NCI-H128 (cell line): ENCODE measurements at regions not wholly inside any gene's neighbourhood (a gene's known extent, or its start where the extent isn't known, plus 50 kb on each side); places are given as distances from the start of the nearest gene placed in this dataset.
"Not testable (repeated sequence)": the region's sequence is repeated elsewhere in the genome, so short reads cannot be mapped to it uniquely, and the experiment has no call there.

Experiments
- DNase-seq: peaks from one replicate; lab custom pipeline; 2025; ENCODE audit not compliant: unreplicated experiment; lab: John Stamatoyannopoulos, UW

DNA sequence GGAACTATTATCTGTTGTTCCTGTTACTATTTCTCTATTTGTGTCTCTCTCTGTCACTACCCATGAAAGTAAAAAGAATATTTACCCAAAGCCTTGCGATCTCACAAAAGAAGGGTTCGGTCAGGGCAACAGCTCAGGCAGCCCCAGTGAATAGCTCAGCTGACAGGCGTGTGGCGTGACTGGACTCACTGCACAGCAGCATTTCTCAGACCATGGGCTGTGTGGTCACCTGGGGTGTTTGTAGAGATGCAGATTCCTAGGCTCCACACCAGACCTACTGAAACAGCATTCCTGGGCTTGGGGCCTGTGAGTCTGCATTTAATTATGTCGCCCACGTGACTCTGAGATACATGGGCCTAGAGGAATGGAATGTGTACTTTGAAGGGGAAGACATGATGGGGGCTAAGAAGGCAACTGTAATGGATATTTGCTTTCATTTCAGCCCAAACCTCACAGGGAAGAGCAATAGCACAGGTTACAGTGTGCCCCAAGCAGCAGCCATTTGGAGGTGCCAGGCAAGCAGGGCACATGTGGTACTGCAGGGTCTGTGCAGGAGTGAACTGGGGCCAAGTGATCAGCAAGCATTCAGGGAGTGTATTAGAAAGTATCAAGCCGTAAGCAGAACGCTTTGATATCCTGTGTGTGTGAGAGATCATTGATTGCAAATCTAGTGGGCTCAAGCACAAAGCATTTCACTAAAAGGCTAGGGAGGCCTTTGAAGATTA is 90.4 kb upstream of the RBMS1 start:
- DNase-seq = no peak

DNA sequence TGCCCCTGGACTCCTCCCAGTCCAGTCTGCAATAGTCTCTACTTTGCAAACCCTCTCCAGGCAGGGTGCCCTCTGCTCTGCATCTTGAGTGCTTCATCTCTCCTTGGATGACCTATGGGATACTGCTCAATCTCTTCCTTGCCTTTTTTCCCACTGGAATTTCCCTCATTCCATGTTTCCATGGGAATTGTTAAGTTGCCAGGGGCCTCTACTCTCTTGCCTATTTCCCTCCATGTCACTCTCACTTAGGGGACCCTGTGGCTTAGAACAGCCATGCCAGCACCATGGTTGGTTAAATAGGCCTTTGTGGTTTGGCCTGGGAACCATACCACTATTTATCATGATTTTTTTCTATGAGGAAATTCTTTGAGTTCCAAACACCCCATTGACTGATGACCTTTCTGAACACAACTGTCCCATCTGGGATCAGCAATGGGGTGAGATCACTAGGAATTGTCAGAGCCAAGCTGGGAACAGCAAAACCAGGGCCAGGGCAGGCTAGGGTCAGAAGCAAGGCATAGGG is 91.4 kb upstream of the RBMS1 start:
- DNase-seq = no peak

DNA sequence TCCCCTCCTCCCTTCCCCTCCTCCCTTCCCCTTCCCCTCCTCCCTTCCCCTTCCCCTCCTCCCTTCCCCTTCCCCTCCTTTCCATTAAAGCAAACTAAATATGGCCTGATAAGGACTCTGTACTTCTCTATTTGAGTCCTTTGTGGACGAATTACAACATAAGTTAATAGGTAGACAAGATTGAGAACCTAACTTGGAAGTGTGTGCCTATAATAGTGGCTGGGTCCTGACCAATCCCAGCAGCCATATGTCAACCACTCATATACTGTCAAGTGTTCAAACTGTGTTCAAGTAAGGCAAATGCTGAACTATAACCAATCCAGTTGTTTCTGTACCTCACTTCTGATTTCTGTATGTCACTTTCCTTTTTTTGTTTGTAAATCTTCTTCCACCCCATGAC is 97.1 kb upstream of the RBMS1 start:
- no peak for DNase-seq

DNA sequence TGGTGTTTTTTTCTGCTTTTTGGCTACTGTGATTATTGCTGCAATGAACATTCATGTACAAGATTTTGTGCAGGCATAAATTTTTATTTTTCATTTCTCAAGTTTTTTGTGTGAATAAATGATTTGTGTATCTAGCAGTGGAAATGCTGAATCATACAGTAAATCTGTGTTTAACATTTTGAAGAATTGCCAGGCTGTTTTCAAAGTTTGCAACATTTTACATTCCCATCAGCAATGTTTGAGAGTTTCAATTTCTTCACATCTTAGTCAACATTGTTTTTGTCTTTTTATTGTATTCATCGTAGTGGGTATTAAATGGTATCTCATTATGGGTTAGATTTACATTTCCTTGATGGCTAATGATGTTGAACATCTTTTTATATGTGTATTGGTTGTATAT is 98.8 kb upstream of the RBMS1 start:
- DNase-seq = no peak

DNA sequence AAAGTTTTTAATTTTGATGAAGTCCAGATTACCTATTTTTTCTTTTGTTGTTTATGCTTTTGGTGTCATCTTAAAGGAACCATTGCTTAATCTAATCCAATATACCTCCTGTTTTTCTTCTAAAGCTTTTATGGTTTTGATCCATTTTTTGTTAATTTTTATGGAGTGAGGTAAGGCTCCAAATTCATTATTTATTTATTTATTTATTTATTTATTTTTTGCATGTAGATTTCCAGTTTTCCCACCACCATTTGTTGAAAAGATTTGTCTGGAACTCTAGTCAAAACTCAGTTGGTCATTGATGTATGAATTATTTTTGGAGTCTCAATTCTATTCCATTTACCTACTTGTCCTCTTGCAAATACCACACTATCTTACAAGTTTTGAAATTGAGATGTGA is 99.4 kb upstream of the RBMS1 start:
- no peak for DNase-seq

GRCh38 chr2:160596441-160596840 is 102.8 kb upstream of the RBMS1 start:
- no peak for DNase-seq

DNA sequence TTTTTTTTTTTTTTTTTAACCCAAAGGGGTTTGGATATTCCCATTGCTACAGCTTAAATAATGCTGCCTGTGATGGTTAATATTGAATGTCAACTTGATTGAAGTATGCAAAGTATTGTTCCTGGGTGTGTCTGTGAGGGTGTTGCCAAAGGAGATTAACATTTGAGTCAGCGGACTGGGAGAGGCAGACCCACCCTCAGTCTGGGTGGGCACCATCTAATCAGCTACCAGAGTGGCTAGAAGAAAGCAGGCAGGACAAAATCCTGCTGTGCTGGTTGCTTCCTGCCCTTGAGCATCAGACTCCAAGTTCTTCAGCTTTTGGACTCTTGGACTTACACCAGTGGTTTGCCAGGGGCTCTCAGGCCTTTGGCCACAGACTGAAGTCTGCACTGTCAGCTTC is 106.8 kb upstream of the RBMS1 start:
- not testable (repeated sequence) for DNase-seq

DNA sequence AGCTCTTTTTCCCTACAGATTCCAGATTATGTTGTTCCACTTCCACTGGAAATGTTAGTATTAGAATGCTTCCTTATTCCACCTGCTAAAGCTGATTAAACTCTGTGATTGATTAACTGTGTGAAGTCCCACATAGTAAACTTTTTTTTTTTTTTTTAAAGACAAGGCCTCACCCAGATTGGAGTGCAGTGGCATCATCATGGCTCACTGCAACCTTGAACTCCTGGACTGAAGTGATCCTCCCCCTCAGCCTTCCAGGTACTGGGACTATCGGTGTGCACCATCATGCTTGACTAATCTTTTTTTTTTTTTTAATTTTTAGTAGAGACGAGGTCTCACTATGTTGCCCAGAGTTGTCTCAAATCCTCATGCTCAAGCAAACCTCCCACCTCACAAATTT is 108.5 kb upstream of the RBMS1 start:
- no peak for DNase-seq

DNA sequence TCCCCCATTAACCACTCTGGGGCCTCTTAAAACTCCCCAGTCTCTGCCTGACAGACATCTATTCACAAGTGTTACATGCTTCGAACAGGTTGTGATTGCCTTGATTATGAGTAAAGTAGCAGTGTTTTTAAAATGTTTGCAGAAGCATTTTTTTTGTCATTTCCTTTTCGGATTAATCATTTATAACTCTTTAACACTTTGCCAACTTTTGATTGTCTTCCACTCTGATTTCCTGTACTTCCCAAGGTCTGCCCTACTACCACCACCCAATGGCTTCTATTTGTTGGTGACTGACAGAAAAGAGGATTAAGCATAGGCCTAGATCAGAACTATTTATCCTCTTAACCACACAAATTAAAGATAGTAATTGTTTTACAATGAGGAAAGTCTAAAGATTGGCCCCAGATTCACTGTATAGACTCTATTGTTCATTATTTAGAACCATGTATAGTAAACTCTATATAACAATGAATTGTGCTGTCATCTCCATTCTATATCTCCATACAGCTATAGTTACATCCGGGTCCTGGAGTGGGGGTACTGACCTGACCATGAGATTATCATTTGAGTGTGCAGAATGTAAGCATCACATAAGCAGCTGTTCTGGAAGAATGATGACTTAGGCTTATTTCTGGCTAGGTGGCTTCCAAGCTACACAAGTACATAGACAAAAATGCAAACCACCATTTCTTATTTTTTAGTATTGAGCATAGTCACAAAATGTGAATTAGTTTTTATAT is 110.3 kb upstream of the RBMS1 start:
- no peak for DNase-seq

- DNase-seq = no peak
These were observed 112.7 kb upstream of the RBMS1 start for GRCh38 chr2:160606341-160606740.

GRCh38 chr2:160608599-160608998 is 115.0 kb upstream of the RBMS1 start:
- DNase-seq = no peak

GRCh38 chr2:160609346-160609745 is 115.7 kb upstream of the RBMS1 start:
- no peak for DNase-seq

DNA sequence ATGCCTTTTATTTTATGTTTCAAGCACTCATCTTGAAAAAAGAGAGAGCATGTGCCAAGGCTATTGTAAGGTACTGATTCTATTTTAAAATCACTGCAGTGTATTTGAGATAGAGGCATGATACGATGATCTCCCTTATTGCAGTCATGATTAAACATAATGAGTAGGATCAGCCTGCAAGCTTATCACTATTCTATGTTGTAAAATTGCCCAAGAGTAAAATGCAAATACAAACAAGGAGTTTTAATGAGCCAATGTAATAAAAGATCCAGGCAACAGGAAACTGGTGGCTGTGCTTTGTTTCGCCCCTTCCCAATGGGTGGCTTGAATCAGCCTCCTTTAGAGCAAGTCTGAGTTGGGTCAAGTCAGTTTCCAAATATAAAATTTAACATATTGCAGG is 116.4 kb upstream of the RBMS1 start:
- DNase-seq = no peak

DNA sequence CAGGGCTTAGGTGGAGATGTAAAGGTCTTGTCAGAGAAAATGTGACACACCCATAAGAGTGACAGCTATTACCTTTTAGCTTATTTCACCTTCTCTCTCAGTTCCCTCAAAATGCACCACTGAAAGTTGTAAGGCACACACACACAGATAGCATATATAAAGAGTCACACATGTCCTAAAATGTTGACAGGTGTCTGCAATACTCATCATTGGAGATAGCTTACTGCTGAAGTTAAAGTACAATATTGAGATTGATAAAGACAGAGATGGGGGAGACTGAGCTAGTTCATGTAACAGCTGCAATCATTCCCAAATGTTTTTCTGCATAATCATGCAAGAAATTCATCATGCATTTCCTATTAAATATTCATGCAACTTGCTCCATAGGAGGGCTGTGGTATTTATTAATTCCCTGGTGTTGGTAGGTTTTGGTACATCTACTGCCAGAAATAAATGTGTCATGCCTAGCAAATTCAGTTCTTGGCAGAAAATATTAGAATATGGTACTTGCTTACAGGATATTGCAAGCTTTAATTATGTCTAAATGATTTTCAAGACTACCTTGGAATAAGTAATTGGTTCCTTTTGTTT is 118.8 kb upstream of the RBMS1 start:
- DNase-seq = no peak

DNA sequence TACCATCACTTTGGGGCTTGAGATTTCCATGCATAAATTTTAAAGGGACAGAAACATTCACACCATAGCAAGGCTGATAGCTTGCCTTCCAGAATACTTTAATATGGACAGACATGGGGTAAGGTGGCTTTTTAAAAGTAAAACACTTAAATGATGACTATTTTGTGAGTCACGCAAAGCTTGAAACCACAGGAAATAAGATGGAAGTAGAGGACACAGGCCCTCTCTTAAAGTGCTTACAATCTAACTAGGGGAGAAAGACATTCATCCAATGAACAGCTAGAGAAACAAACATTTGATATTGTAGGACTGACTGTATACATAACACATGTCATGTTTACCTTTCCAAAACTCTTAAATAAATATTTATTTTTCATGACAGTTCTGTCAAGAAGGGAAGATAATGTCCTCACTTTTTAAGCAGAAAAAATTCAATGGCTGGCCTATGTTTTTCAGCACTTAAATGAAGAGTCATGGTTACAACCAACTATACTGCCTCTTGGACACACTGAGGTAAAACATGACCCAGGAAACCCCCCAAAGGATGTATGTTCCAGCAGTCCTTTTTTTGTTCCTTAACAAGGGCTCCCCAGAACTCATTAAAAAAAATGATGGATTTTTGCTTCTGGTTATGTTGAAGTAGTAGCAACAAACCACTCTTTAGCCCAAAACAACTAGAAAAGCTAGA is 120.0 kb upstream of the RBMS1 start:
- DNase-seq = no peak

DNA sequence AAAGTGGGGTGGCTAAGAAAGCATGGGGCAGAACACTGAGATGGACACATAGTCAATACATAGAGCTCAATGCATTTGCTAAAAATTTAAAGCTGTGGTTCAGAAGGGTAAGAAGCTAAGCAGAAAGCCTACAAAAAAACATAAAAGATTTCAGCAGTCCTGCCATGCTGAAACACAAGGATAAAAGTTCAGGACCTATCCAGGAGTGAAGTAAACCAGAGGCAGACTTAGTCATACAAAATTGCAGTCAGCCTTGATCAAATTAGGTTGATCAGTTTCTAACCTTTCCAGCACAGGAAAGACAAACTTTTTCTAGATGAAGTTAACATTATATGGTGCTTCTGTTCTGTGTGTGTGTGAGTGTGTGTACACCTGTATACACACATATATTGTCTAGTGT is 120.8 kb upstream of the RBMS1 start:
- DNase-seq = no peak

- no peak for DNase-seq
These were observed 122.1 kb upstream of the RBMS1 start for GRCh38 chr2:160615706-160616105.

DNA sequence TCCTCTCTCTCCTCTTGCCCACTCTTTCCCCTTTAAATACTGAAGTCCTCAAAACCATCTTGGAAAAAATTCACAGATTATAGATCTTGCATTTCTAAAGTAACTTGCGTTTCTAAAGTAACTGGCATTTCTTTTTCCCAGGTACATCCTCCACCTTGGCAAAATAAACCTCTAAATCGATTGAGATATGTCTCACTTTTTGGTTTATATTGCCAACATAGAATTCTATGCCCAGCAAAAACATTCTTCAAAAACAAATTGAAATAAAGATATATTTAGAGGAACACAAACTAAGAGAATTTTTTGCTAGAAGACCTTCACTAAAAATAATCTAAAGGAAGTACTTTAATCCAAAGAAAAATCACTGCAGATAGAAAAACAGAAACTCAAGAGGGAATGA is 122.5 kb upstream of the RBMS1 start:
- no peak for DNase-seq

- no peak for DNase-seq
These were observed 128.1 kb upstream of the RBMS1 start for GRCh38 chr2:160621748-160622147.

GRCh38 chr2:160628020-160628637 is 134.5 kb upstream of the RBMS1 start:
- DNase-seq = not testable (repeated sequence)

DNA sequence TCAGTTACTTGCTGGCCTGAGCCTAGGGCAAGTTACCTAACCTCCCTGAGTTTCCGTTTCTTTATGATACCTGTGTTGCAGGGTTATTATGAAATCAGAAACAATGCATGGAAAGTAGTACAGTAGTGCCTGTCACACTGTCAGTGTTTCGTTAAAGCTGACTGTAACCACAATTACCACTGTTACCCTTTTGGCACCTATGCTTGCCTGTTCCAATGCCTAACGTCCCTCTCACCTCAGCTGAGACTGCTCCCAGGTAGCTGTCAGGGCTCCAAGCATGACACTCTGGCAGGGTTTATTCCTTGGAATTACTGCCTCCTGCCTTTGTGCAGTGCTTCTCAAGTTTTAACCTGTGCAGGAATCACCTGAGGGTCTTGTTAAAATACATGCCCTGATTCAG is 135.2 kb upstream of the RBMS1 start:
- no peak for DNase-seq
